DOHH2 (cell line): ENCODE measurements at regions not wholly inside any gene's neighbourhood (a gene's known extent, or its start where the extent isn't known, plus 50 kb on each side); places are given as distances from the start of the nearest gene placed in this dataset.

Source experiments
- CTCF ChIP-seq: fragments of 200-600 bp; sonication (generic); IDR thresholded peaks from one replicate; pipeline ENCODE4 v1.5.1; 2014; ENCODE audit warnings: antibody characterized with exemption, mild to moderate bottlenecking, low read depth, low read length; ENCODE audit not compliant: poor library complexity, severe bottlenecking
- EZH2phosphoT487 ChIP-seq: fragments of 200-600 bp; sonication (generic); IDR thresholded peaks from 2 replicates; pipeline ENCODE4 v1.6.1; 2017; ENCODE audit warnings: borderline replicate concordance, mild to moderate bottlenecking, antibody characterized with exemption, low read length, moderate library complexity, mixed read lengths

GRCh38 chr13:80744147-80744914 lies 403.4 kb upstream of the SPRY2 start:
- TF ChIP-seq CTCF, result no peak
- no peak for TF ChIP-seq EZH2phosphoT487
